A673 (cell line): ENCODE measurements at regions not wholly inside any gene's neighbourhood (a gene's known extent, or its start where the extent isn't known, plus 50 kb on each side); places are given as distances from the start of the nearest gene placed in this dataset.
"Not testable (repeated sequence)": the region's sequence is repeated elsewhere in the genome, so short reads cannot be mapped to it uniquely, and the experiment has no call there.

Experiments
- EZH2 ChIP-seq: fragments of 200-600 bp; sonication (generic); IDR thresholded peaks from 2 replicates; pipeline ENCODE4 v1.6.1; 2017; ENCODE audit warnings: borderline replicate concordance, low read depth, mild to moderate bottlenecking, mixed read lengths, antibody characterized with exemption, low read length; ENCODE audit not compliant: poor library complexity, severe bottlenecking
- TF ChIP-seq, protein P1 (sequence below): fragments of 300-800, 200-600 bp; sonication (generic); conservative IDR thresholded peaks from 2 replicates; pipeline ENCODE4 v1.5.1; 2017; ENCODE audit warnings: low read depth, mild to moderate bottlenecking, antibody characterized with exemption, low read length, moderate library complexity, mixed read lengths

- TF ChIP-seq, protein P1, sequence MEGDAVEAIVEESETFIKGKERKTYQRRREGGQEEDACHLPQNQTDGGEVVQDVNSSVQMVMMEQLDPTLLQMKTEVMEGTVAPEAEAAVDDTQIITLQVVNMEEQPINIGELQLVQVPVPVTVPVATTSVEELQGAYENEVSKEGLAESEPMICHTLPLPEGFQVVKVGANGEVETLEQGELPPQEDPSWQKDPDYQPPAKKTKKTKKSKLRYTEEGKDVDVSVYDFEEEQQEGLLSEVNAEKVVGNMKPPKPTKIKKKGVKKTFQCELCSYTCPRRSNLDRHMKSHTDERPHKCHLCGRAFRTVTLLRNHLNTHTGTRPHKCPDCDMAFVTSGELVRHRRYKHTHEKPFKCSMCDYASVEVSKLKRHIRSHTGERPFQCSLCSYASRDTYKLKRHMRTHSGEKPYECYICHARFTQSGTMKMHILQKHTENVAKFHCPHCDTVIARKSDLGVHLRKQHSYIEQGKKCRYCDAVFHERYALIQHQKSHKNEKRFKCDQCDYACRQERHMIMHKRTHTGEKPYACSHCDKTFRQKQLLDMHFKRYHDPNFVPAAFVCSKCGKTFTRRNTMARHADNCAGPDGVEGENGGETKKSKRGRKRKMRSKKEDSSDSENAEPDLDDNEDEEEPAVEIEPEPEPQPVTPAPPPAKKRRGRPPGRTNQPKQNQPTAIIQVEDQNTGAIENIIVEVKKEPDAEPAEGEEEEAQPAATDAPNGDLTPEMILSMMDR: not testable (repeated sequence)
- not testable (repeated sequence) for TF ChIP-seq EZH2
Observed at GRCh38 chr16:31988595-31989581, 115.3 kb downstream of the ZNF267 start.
